Mucosa of rectum (tissue), 2 donors: ENCODE measurements at regions not wholly inside any gene's neighbourhood (a gene's known extent, or its start where the extent isn't known, plus 50 kb on each side); places are given as distances from the start of the nearest gene placed in this dataset.
"Not testable (repeated sequence)": the region's sequence is repeated elsewhere in the genome, so short reads cannot be mapped to it uniquely, and the experiment has no call there.

Experiments
- H3K27ac ChIP-seq, 2 donors: one replicate each; pipeline ENCODE4 v1.7.0; 2013; ENCODE audit warnings: inconsistent platforms in 2 of 2, low read depth in 2 of 2, low read length in 2 of 2
- H3K27me3 ChIP-seq, 2 donors: one replicate each; pipeline ENCODE4 v1.7.0; 2013; ENCODE audit warnings: low read length in 2 of 2; ENCODE audit not compliant: control insufficient read depth in 2 of 2, insufficient read depth in 2 of 2
- H3K36me3 ChIP-seq, 2 donors: one replicate each; pipeline ENCODE4 v1.7.0; 2013; ENCODE audit warnings: low read length in 2 of 2; ENCODE audit not compliant: control insufficient read depth in 2 of 2, insufficient read depth in 2 of 2
- H3K4me1 ChIP-seq, 2 donors: one replicate each; pipeline ENCODE4 v1.7.0; 2013; ENCODE audit warnings: low read length in 2 of 2, mild to moderate bottlenecking in 1 of 2; ENCODE audit not compliant: control insufficient read depth in 2 of 2, insufficient read depth in 2 of 2
- H3K4me3 ChIP-seq, 2 donors: one replicate each; pipeline ENCODE4 v1.7.0; 2013; ENCODE audit warnings: low read length in 2 of 2
- H3K9ac ChIP-seq, 2 donors: one replicate each; pipeline ENCODE4 v1.7.0; 2013; ENCODE audit warnings: low read length in 2 of 2, low read depth in 1 of 2, mild to moderate bottlenecking in 1 of 2
- H3K9me3 ChIP-seq, 2 donors: one replicate each; pipeline ENCODE4 v1.7.0; 2013; ENCODE audit warnings: low read length in 2 of 2; ENCODE audit not compliant: control insufficient read depth in 2 of 2
- donor health status: healthy.
- donor health status: Normal muscosa, but diverticular disease.

- Histone ChIP-seq H3K27me3 (no peaks in the 10 kb centered on the region), H3K27ac (no peak overlapping the region), H3K36me3 (no peaks in the 10 kb centered on the region), H3K4me1 (no peaks in the 10 kb centered on the region), H3K9me3 (no peaks in the 10 kb centered on the region), H3K9ac (no peak overlapping the region), H3K4me3 (no peak overlapping the region)
Measured at GRCh38 chr5:122656577-122656976, 118.3 kb upstream of the SNX2 start.

DNA sequence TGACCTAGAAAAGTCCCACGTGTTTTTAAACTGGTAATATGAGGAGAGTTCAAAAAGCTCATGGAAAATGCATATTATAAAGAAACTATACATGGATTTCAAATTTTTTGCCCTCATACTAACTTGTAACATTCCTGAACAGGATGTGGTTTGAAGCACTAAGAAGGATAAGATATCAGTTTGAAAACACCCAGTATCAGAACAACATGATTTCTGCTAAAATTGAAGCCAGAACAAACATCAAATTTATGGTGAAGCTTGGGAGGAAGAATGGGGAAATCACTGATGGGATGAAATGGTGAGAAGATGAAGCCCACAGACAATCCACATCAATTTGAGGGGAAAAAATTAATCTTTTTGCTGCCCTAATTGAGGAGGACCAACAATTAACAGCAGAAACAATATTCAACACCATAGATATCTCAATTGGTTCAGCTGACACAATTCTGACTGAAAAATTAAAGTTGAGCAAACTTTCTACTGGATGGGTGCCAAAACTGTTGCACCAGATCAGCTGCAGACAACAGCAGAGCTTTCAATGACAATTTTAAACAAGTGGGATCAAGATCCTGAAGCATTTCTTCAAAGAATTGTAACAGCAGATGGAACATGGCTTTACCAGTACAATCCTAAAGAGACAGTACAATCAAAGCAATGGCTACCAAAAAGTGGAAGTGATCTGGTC is 113.2 kb upstream of the SNX2 start:
- Histone ChIP-seq H3K27ac (no peak overlapping the region), H3K9ac (no peak overlapping the region), H3K27me3 (no peaks in the 10 kb centered on the region), H3K4me1 (no peaks in the 10 kb centered on the region), H3K36me3 (no peaks in the 10 kb centered on the region), H3K9me3 (no peaks in the 10 kb centered on the region), H3K4me3 (no peak overlapping the region)

DNA sequence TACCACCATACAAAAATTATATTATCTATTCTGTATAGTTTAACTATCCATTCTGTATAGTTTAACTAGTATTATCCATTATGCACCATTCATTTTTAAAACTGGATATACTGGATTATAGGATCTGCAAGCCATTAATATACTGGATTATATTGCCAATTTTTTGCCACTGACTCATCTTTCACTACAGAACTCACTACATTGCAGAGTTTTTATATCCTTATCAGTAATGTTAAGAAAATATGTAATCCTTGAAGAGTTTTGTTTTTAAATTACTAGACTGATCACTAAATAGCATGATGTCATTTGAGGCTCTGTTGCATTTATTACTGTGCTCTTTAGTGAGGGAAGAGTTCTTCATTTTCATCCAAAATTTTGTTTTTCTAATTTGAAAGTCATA is 109.8 kb upstream of the SNX2 start:
- H3K27ac ChIP-seq = no peak overlapping the region
- no peaks in the 10 kb centered on the region for H3K9me3 ChIP-seq
- H3K4me1 ChIP-seq = no peaks in the 10 kb centered on the region
- no peaks in the 10 kb centered on the region for H3K27me3 ChIP-seq
- H3K4me3 ChIP-seq = no peak overlapping the region
- H3K9ac ChIP-seq = no peak overlapping the region
- H3K36me3 ChIP-seq = no peaks in the 10 kb centered on the region

GRCh38 chr5:122668552-122668951 is 106.3 kb upstream of the SNX2 start:
- Histone ChIP-seq H3K9ac (no peak overlapping the region), H3K4me1 (no peaks in the 10 kb centered on the region), H3K9me3 (no peaks in the 10 kb centered on the region), H3K27ac (no peak overlapping the region), H3K36me3 (no peaks in the 10 kb centered on the region), H3K27me3 (no peaks in the 10 kb centered on the region), H3K4me3 (no peak overlapping the region)

- not testable (repeated sequence) for H3K9ac ChIP-seq, H3K27ac ChIP-seq, H3K27me3 ChIP-seq, H3K36me3 ChIP-seq, H3K4me3 ChIP-seq, H3K4me1 ChIP-seq, H3K9me3 ChIP-seq
Measured at GRCh38 chr5:122669709-122670108, 105.2 kb upstream of the SNX2 start.

GRCh38 chr5:122673343-122673742 is 101.5 kb upstream of the SNX2 start:
- H3K27me3 ChIP-seq = no peaks in the 10 kb centered on the region
- H3K9ac ChIP-seq = no peak overlapping the region
- no peaks in the 10 kb centered on the region for H3K4me1 ChIP-seq
- no peak overlapping the region for H3K27ac ChIP-seq
- H3K9me3 ChIP-seq = no peaks in the 10 kb centered on the region
- H3K36me3 ChIP-seq = no peaks in the 10 kb centered on the region
- no peak overlapping the region for H3K4me3 ChIP-seq

GRCh38 chr5:122674385-122674784 is 100.5 kb upstream of the SNX2 start:
- H3K27me3 ChIP-seq = no peaks in the 10 kb centered on the region
- no peaks in the 10 kb centered on the region for H3K4me1 ChIP-seq
- no peaks in the 10 kb centered on the region for H3K9me3 ChIP-seq

DNA sequence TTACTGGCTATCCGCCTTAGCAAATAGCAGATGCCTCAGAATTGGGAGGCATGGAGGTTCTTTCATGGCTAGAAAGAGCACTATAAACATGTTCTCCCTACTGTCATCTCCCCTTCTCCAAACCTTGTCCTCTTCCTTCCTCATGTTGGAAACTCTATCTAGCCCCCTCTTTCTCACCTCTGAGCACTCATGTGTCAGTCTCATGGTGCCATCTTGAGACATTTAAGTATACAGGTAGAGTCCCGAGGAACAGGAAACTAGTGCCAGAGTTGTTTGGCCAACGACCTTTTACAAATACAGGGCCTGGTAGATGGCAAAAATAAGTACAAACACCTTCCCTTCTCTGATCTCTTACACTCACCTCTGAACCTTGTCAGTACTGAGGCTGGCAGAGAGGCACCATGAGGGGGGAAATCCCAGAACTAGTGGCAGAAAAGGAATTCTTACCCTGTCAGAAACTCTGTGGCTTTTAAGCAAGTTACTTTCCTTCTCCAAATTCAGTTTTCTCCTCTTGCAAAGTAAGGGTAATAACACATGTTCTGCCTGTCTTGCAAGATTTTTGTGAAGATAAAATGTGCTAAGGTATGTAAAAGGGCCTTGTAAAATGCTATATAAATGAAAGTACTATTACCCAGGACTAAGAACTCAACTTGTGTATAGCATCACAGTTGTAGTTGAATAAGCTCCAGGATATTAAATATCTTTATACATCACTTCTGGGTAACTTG is 94.1 kb upstream of the SNX2 start:
- Histone ChIP-seq H3K4me1 (no peaks in the 10 kb centered on the region), H3K4me3 (no peak overlapping the region), H3K27me3 (no peaks in the 10 kb centered on the region), H3K9me3 (no peaks in the 10 kb centered on the region), H3K36me3 (no peaks in the 10 kb centered on the region), H3K9ac (no peak overlapping the region), H3K27ac (no peak overlapping the region)

More at GRCh38 chr5:122674385-122674784, 100.5 kb upstream of the SNX2 start:
- H3K9ac ChIP-seq = no peak overlapping the region
- no peak overlapping the region for H3K4me3 ChIP-seq
- H3K36me3 ChIP-seq = no peaks in the 10 kb centered on the region
- H3K27ac ChIP-seq = no peak overlapping the region

DNA sequence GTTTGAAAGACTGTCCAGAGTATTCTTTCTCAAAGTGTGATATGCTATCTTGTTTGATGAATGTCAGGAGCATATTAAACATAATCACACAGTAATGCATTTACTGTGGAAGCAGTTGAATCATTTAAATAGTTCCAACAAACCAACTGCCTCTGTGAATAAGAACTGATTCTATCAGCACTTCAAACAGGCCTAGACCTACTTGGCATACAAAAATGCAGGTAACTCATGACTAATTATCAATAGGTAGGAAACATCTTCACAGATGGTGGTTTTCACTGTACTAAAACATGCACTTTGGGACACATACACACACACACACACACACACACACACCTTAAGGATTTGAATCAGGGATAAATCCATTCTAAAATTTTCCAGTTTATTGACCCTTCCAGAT is 91.2 kb upstream of the SNX2 start:
- H3K27me3 ChIP-seq = no peaks in the 10 kb centered on the region

DNA sequence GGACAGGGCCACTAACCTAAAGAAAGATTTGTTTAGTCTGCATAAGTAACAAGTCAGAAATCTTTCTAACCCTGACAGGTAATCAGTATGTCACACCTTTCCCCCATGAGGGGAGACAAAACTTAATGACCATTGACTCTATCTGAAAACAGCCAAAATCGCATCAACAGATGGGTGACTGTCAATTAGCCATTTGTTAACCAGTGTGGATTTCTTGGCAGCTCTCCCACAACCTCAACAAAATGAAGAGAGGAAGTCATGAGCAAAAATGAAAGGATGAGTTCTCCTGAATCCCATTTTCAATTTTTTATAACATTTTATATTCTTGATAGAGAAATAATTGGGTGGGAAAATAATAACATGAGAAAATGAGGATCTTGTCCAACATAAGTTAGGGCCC is 84.6 kb upstream of the SNX2 start:
- Histone ChIP-seq H3K27ac (no peak overlapping the region), H3K9ac (no peak overlapping the region), H3K36me3 (no peaks in the 10 kb centered on the region), H3K27me3 (no peaks in the 10 kb centered on the region), H3K4me3 (no peak overlapping the region), H3K9me3 (no peaks in the 10 kb centered on the region), H3K4me1 (no peaks in the 10 kb centered on the region)

More for the DNA sequence above, 91.2 kb upstream of the SNX2 start:
- no peaks in the 10 kb centered on the region for H3K4me1 ChIP-seq
- no peaks in the 10 kb centered on the region for H3K36me3 ChIP-seq
- H3K4me3 ChIP-seq = no peak overlapping the region
- H3K27ac ChIP-seq = no peak overlapping the region
- no peak overlapping the region for H3K9ac ChIP-seq
- no peaks in the 10 kb centered on the region for H3K9me3 ChIP-seq
